Fibroblast of the conjunctiva (primary cell): ENCODE measurements at regions not wholly inside any gene's neighbourhood (a gene's known extent, or its start where the extent isn't known, plus 50 kb on each side); places are given as distances from the start of the nearest gene placed in this dataset.

Experiments used
- DNase-seq: peaks from one replicate; pipeline ENCODE4 v3.0.0-alpha.2; 2010; ENCODE audit warnings: low read depth

GRCh38 chr4:167688660-167689142 is 403.6 kb upstream of the ANXA10 start:
- DNase-seq, result no peak

- no peak for DNase-seq
Observed at GRCh38 chr4:167702391-167702790, 389.9 kb upstream of the ANXA10 start.

- no peak for DNase-seq
Observed at GRCh38 chr4:167711517-167711916, 380.8 kb upstream of the ANXA10 start.

- DNase-seq, result no peak
Observed at GRCh38 chr4:167713756-167714155, 378.6 kb upstream of the ANXA10 start.

GRCh38 chr4:167715176-167715575 is 377.2 kb upstream of the ANXA10 start:
- DNase-seq, result no peak

- DNase-seq, result no peak
Observed at GRCh38 chr4:167717495-167717894, 374.8 kb upstream of the ANXA10 start.

- no peak for DNase-seq
Observed at GRCh38 chr4:167721617-167722486, 370.5 kb upstream of the ANXA10 start.

GRCh38 chr4:167722487-167722808 is 369.9 kb upstream of the ANXA10 start:
- DNase-seq, result no peak

- no peak for DNase-seq
Observed at GRCh38 chr4:167724941-167725340, 367.4 kb upstream of the ANXA10 start.

GRCh38 chr4:167730769-167731168 is 361.6 kb upstream of the ANXA10 start:
- no peak for DNase-seq

- no peak for DNase-seq
Observed at GRCh38 chr4:167745024-167745687, 347.2 kb upstream of the ANXA10 start.

GRCh38 chr4:167767281-167767680 is 325.1 kb upstream of the ANXA10 start:
- DNase-seq, result no peak

GRCh38 chr4:167774646-167775045 is 317.7 kb upstream of the ANXA10 start:
- DNase-seq, result no peak

- DNase-seq, result peak; percentile 22
Observed at GRCh38 chr4:167775375-167775774, 317.0 kb upstream of the ANXA10 start.

GRCh38 chr4:167779280-167779679 is 313.1 kb upstream of the ANXA10 start:
- no peak for DNase-seq

- no peak for DNase-seq
Observed at GRCh38 chr4:167779864-167780263, 312.5 kb upstream of the ANXA10 start.

GRCh38 chr4:167784826-167785225 is 307.5 kb upstream of the ANXA10 start:
- DNase-seq, result no peak

GRCh38 chr4:167785523-167785922 is 306.8 kb upstream of the ANXA10 start:
- no peak for DNase-seq

- DNase-seq, result no peak
Observed at GRCh38 chr4:167786504-167786903, 305.8 kb upstream of the ANXA10 start.

GRCh38 chr4:167787231-167787630 is 305.1 kb upstream of the ANXA10 start:
- no peak for DNase-seq

- DNase-seq, result no peak
Observed at GRCh38 chr4:167802463-167803212, 289.7 kb upstream of the ANXA10 start.

GRCh38 chr4:167811958-167812357 is 280.4 kb upstream of the ANXA10 start:
- no peak for DNase-seq

- DNase-seq, result no peak
Observed at GRCh38 chr4:167826281-167826680, 266.1 kb upstream of the ANXA10 start.
